HepG2 (cell line): ENCODE measurements at regions not wholly inside any gene's neighbourhood (a gene's known extent, or its start where the extent isn't known, plus 50 kb on each side); places are given as distances from the start of the nearest gene placed in this dataset.

ENCODE experiments used
- ATAC-seq: fragments of 200-7000 bp; cut with Tn5 transposase; 3 replicates; pipeline ENCODE4 v1.9.1; 2020; ENCODE audit warnings: mild to moderate bottlenecking, moderate library complexity
- BruUV-seq: library from RNA; stranded (reverse); fragments of 400-500 nt; replicated peaks from 2 replicates; lab custom pipeline; 2021; lab: Mats Ljungman, UMichigan
- CTCF ChIA-PET: fragments of 300-600 bp; formaldehyde crosslinking; extraction: SDS; loops from one replicate; lab custom pipeline; 2021; ENCODE audit warnings: low total read pairs, inconsistent platforms, low intra/inter-chr PET ratio; lab: Yijun Ruan, JAX
- POLR2A ChIA-PET: fragments of 350-600 bp; sonication (Branson Sonifier 250); formaldehyde crosslinking; loops from one replicate; lab custom pipeline; 2020; ENCODE audit warnings: antibody characterized with exemption, inconsistent platforms; lab: Yijun Ruan, JAX
- DNase-seq: peaks from one replicate; pipeline ENCODE4 v3.0.0-alpha.2; 2015; ENCODE audit warnings: low spot score
- FAIRE-seq: peaks from 3 replicates; lab custom pipeline; 2011; peaks lifted over from hg19 to GRCh38; lab: Jason Lieb, UNC
- H2AFZ ChIP-seq: one replicate; pipeline ENCODE4 v1.6.1; 2011; ENCODE audit warnings: low read length, inconsistent platforms
- H3K27ac ChIP-seq: fragments of 300-600 bp; 3 replicates; pipeline ENCODE4 v1.8.0; 2011; ENCODE audit warnings: mixed run types, mild to moderate bottlenecking, mixed read lengths, low read length, inconsistent platforms; ENCODE audit not compliant: insufficient read depth; ENCODE audit errors: extremely low read length
- H3K27me3 ChIP-seq, 2 experiments: fragments of 200-600 bp in 1 of 2; 2 replicates in 1 of 2; 3 replicates in 1 of 2; pipeline versions ENCODE4 v1.6.0 to v1.8.0; 2011; ENCODE audit warnings: low read length in 2 of 2, mild to moderate bottlenecking in 2 of 2, moderate library complexity in 2 of 2, inconsistent platforms in 1 of 2; ENCODE audit not compliant: insufficient read depth in 2 of 2, control insufficient read depth in 1 of 2
- H3K36me3 ChIP-seq, 2 experiments: fragments of 200-600 bp in 1 of 2; replicated peaks in 1 of 2; 2 replicates in 1 of 2; 3 replicates in 1 of 2; pipeline versions ENCODE4 v1.5.1 to v1.8.0; 2011; ENCODE audit warnings: low read length in 2 of 2, inconsistent platforms in 1 of 2; ENCODE audit not compliant: insufficient read depth in 2 of 2, control insufficient read depth in 1 of 2
- H3K4me1 ChIP-seq: 2 replicates; pipeline ENCODE4 v1.5.1; 2012; ENCODE audit warnings: low read length, inconsistent platforms; ENCODE audit not compliant: insufficient read depth
- H3K4me2 ChIP-seq: 2 replicates; pipeline ENCODE4 v1.6.0; 2011; ENCODE audit warnings: low read depth, low read length, inconsistent platforms
- H3K4me3 ChIP-seq, 3 experiments: fragments of 200-600 bp in 1 of 3; sonication (generic), shearing (Covaris generic) in 1 of 3; replicated peaks in 1 of 3; 2 replicates each; pipeline ENCODE4 v1.5.1; 2011 to 2016; ENCODE audit warnings: low read length in 3 of 3, inconsistent platforms in 2 of 3, low read depth in 2 of 3, mild to moderate bottlenecking in 2 of 3, control low read depth in 1 of 3, mixed read lengths in 1 of 3; ENCODE audit not compliant: insufficient read depth in 1 of 3
- H3K79me2 ChIP-seq: one replicate; pipeline ENCODE4 v1.6.1; 2011; ENCODE audit warnings: low read length, inconsistent platforms; ENCODE audit not compliant: insufficient read depth
- H3K9ac ChIP-seq: 2 replicates; pipeline ENCODE4 v1.6.0; 2011; ENCODE audit warnings: mild to moderate bottlenecking, low read depth, low read length, inconsistent platforms; ENCODE audit not compliant: insufficient read depth
- H3K9me3 ChIP-seq: 2 replicates; pipeline ENCODE4 v1.5.1; 2012; ENCODE audit warnings: mild to moderate bottlenecking, low read length
- H4K20me1 ChIP-seq: 2 replicates; pipeline ENCODE4 v1.6.0; 2011; ENCODE audit warnings: inconsistent platforms, mild to moderate bottlenecking, low read length, moderate library complexity; ENCODE audit not compliant: insufficient read depth
- DMTF1 ChIP-seq: sonication (generic); formaldehyde crosslinking; IDR thresholded peaks from 2 replicates; pipeline ENCODE4 v1.4.0; 2020; ENCODE audit warnings: mild to moderate bottlenecking, missing genetic modification reagents
- KLF6 ChIP-seq: IDR thresholded peaks from 2 replicates; pipeline ENCODE4 v1.8.0; 2016; ENCODE audit warnings: missing biosample characterization, missing genetic modification reagents
- MAFF ChIP-seq: IDR thresholded peaks from 2 replicates; pipeline ENCODE4 v1.6.1; 2011; ENCODE audit warnings: low read depth, low read length, improper control_type of control experiment
- MAFK ChIP-seq, 2 experiments: IDR thresholded peaks in 1 of 2; conservative IDR thresholded peaks in 1 of 2; 2 replicates each; pipeline ENCODE4 v1.6.1; 2011; ENCODE audit warnings: improper control_type of control experiment in 2 of 2, low read length in 2 of 2
- MIER2 ChIP-seq: IDR thresholded peaks from 2 replicates; pipeline ENCODE4 v1.6.1; 2016; ENCODE audit warnings: missing biosample characterization, missing genetic modification reagents
- ZBTB25 ChIP-seq: IDR thresholded peaks from 2 replicates; pipeline ENCODE4 v1.6.1; 2018; ENCODE audit warnings: missing genetic modification reagents
- ZNF251 ChIP-seq: sonication (generic); formaldehyde crosslinking; IDR thresholded peaks from 2 replicates; pipeline ENCODE4 v1.9.0; 2021; ENCODE audit warnings: mild to moderate bottlenecking, missing genetic modification reagents
- ZNF891 ChIP-seq: sonication (generic); formaldehyde crosslinking; IDR thresholded peaks from 2 replicates; pipeline ENCODE4 v1.5.0; 2020; ENCODE audit warnings: mild to moderate bottlenecking, missing genetic modification reagents
- in situ Hi-C: cut with HindIII; loops from 2 replicates; pipeline ENCODE4 v1.10.0; 2017; ENCODE audit warnings: low pct_unique_long_range_greater_than_20kb; ENCODE audit not compliant: extremely low pct_ligation_motif_present
- intact Hi-C: fragments of 100-400 bp; cut with micrococcal nuclease; formaldehyde crosslinking; loops from one replicate; pipeline ENCODE4 v1.10.0; 2022; ENCODE audit not compliant: unreplicated experiment

- Histone ChIP-seq H2AFZ (no peak overlapping the region), H3K9me3 (peaks cover 6% of the 10 kb centered on the region; the same call in 1 of the 2 replicates), H3K79me2 (no peaks in the 10 kb centered on the region), H3K4me1 (no peaks in the 10 kb centered on the region), H3K4me3 (no peak overlapping the region), H3K27ac (no peak overlapping the region), H4K20me1 (no peaks in the 10 kb centered on the region), H3K9ac (no peak overlapping the region), H3K36me3 (no peaks in the 10 kb centered on the region), H3K27me3 (no peaks in the 10 kb centered on the region), H3K4me2 (no peak overlapping the region)
- TF ChIP-seq ZBTB25 (CRISPR knock-in tag) (no peak), MAFF (peak; percentile 42), DMTF1 (CRISPR knock-in tag) (no peak), MAFK (conservative IDR thresholded peaks at IDR 0.05 in 1 of 2, IDR thresholded peaks at IDR 0.05 in 1 of 2; ENCODE audit: low read length in 2 of 2) (peak; percentile 44 to 80; a peak in 3 of 4 replicates), ZNF251 (CRISPR knock-in tag) (no peak), MIER2 (CRISPR knock-in tag) (no peak), ZNF891 (CRISPR knock-in tag) (no peak), KLF6 (CRISPR knock-in tag) (no peak)
- no peak for FAIRE-seq
- DNase-seq: no peak
- ATAC-seq: no peak
- BruUV-seq: no TSS peak
- ChIA-PET POLR2A (no interaction called here), CTCF (no interaction called here)
- intact Hi-C loops: no loop called here
- in situ Hi-C loops: no loop called here
These were observed 1027.0 kb upstream of the AUTS2 start for GRCh38 chr7:68571286-68571685.
